GM12872 (cell line): ENCODE measurements at regions not wholly inside any gene's neighbourhood (a gene's known extent, or its start where the extent isn't known, plus 50 kb on each side); places are given as distances from the start of the nearest gene placed in this dataset.

ENCODE experiments used
- TF ChIP-seq, protein P1 (sequence below): IDR thresholded peaks from 3 replicates; pipeline ENCODE4 v1.5.1; 2011; ENCODE audit warnings: low read depth, mild to moderate bottlenecking, low read length, moderate library complexity; ENCODE audit not compliant: insufficient read depth

DNA sequence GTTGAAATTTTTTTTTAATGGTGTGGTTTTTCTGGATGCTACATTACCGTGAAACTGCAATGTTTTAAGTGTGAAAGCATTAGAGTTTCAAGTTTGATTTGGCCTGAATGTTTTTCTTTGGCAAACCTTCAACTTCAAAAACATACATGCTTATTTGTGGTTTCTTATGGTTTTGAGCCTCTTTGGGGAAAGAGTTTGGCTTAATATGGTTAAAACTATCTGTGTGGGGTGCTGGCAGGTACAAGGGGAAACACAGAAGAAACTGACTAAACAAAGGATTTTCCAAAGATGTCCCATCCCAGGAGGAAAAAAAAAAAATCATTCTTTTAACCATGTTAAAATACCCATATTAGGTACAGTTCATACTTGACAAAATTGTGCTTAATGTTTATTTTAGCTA, 121.1 kb downstream of the HGF start:
- TF ChIP-seq, protein P1, sequence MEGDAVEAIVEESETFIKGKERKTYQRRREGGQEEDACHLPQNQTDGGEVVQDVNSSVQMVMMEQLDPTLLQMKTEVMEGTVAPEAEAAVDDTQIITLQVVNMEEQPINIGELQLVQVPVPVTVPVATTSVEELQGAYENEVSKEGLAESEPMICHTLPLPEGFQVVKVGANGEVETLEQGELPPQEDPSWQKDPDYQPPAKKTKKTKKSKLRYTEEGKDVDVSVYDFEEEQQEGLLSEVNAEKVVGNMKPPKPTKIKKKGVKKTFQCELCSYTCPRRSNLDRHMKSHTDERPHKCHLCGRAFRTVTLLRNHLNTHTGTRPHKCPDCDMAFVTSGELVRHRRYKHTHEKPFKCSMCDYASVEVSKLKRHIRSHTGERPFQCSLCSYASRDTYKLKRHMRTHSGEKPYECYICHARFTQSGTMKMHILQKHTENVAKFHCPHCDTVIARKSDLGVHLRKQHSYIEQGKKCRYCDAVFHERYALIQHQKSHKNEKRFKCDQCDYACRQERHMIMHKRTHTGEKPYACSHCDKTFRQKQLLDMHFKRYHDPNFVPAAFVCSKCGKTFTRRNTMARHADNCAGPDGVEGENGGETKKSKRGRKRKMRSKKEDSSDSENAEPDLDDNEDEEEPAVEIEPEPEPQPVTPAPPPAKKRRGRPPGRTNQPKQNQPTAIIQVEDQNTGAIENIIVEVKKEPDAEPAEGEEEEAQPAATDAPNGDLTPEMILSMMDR = no peak

GRCh38 chr7:81645435-81645834, 124.4 kb downstream of the HGF start:
- TF ChIP-seq, protein P1 = no peak

GRCh38 chr7:81641873-81642272, 128.0 kb downstream of the HGF start:
- TF ChIP-seq, protein P1 = no peak

DNA sequence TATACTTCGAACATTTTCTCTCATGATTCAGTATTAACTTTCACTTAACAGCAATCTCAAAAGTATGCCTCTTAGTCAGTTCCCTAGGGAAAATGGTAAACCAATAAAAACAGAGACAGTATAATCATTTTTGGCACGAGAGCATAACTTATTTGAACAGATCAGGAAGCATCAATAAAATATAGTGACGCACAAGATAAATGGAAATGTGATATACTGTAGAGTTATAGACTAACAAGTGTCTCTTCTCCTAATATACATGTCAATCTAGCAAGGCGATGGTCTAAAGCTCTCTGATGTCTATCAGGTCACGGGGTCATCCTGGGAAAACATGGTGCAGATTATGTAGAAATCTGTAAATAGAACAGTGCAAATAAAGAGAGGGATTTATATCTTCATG, 131.6 kb downstream of the HGF start:
- TF ChIP-seq, protein P1 = no peak

DNA sequence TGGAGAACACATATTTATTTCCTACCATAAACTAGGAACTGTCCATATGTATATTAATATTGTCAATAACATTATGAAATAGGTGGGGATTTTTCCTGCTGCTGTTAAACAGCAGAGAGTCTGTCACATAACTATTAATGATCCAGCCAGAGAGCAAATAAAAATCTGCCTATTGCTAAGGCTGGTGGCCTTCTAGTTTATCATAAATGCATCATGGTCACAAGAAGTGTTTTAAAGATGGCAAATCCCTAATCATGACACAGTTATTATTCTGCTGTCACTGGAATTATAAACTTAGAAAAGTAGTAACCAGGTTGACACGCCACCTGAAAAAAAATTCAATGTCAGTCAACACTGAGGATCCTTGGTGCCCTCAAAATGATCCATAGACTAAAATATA, 132.3 kb downstream of the HGF start:
- TF ChIP-seq, protein P1 = no peak

DNA sequence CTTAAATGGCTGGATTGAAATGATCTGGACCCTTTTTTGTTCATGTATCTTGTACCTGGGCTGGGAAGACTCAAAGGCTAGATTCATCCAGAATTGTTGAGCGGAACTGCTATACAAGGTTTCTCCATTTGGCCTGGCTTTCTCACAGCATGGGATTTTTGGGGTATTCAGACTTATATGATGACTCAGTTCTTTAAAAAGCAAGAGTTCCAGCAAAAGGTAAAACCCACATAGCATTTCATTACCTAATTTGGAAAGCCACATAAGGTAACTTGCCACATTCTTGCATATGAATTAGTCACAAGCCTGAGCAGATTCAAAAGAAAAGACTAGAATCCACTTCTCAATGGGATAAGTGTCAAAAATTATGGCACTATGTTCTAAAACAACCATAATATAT, 137.4 kb downstream of the HGF start:
- TF ChIP-seq, protein P1 = no peak

GRCh38 chr7:81630600-81630999, 139.2 kb downstream of the HGF start:
- TF ChIP-seq, protein P1 = no peak

DNA sequence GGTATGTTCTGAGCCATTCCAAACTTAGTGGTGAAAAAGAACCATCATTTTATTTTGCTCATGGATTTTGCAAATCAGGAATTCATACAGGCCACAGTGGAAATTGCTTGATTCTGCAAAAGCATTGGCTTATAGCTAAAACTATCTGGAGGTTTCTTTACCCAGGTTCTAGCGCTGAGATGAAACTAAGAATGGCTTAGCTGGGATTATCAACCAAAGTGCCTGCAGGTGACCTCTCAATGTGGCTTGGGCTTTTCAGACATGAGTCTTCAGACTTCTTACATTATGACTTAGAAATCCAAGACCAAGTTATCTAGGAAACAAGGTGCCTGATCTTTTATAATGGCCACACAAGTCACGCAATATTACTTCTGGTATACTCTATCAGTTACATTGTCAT, 140.1 kb downstream of the HGF start:
- TF ChIP-seq, protein P1 = no peak
